K562 (cell line): ENCODE measurements at regions not wholly inside any gene's neighbourhood (a gene's known extent, or its start where the extent isn't known, plus 50 kb on each side); places are given as distances from the start of the nearest gene placed in this dataset.

Experiments
- AFF4 ChIP-seq: sonication (generic); formaldehyde crosslinking; IDR thresholded peaks from 2 replicates; pipeline ENCODE4 v1.8.0; 2023; ENCODE audit warnings: mild to moderate bottlenecking, missing genetic modification reagents
- CLOCK ChIP-seq: fragments of 250-450 bp; sonication (Bioruptor Pico); IDR thresholded peaks from 2 replicates; pipeline ENCODE4 v1.4.0; 2020; ENCODE audit warnings: mild to moderate bottlenecking, moderate library complexity, borderline replicate concordance
- HDAC2 ChIP-seq: fragments of 450-650 bp; IDR thresholded peaks from 2 replicates; pipeline ENCODE4 v1.6.1; 2016; ENCODE audit warnings: mild to moderate bottlenecking
- KHSRP ChIP-seq: fragments of 450-650 bp; IDR thresholded peaks from 2 replicates; pipeline ENCODE4 v1.6.1; 2017
- POLR2AphosphoS5 ChIP-seq: IDR thresholded peaks from 2 replicates; pipeline ENCODE4 v1.6.1; 2011; ENCODE audit warnings: mild to moderate bottlenecking, low read depth, low read length, moderate library complexity; ENCODE audit not compliant: control insufficient read depth, insufficient read depth
- RBM22 ChIP-seq: fragments of 200-400 bp; formaldehyde crosslinking; IDR thresholded peaks from 2 replicates; pipeline ENCODE4 v1.6.1; 2018; ENCODE audit warnings: low read length, low read depth; ENCODE audit not compliant: poor library complexity, severe bottlenecking
- REST ChIP-seq, 2 experiments: fragments of 450-650 bp; formaldehyde crosslinking in 1 of 2; IDR thresholded peaks; 2 replicates each; pipeline versions ENCODE4 v1.4.0 to v1.6.1; 2014 to 2020; ENCODE audit warnings: mild to moderate bottlenecking in 2 of 2, borderline replicate concordance in 1 of 2, low read depth in 1 of 2
- SNIP1 ChIP-seq: fragments of 450-650 bp; IDR thresholded peaks from 2 replicates; pipeline ENCODE4 v1.7.1; 2017; ENCODE audit warnings: low read depth, mild to moderate bottlenecking
- TAF7 ChIP-seq: fragments of 450-650 bp; IDR thresholded peaks from 2 replicates; pipeline ENCODE4 v1.6.1; 2016; ENCODE audit warnings: missing genetic modification characterization, missing compliant biosample characterization
- ZNF699 ChIP-seq: fragments of 250-450 bp; sonication (Bioruptor Pico); IDR thresholded peaks from 2 replicates; pipeline ENCODE4 v1.8.0; 2021; ENCODE audit warnings: mild to moderate bottlenecking, moderate library complexity; ENCODE audit not compliant: insufficient replicate concordance

GRCh38 chr16:31713071-31713944 lies 160.3 kb upstream of the ZNF267 start (continued):
- TF ChIP-seq ZNF699, result no peak
- no peak for TF ChIP-seq CLOCK (CRISPR knock-in tag)
- TF ChIP-seq AFF4 (CRISPR knock-in tag), result 0 out of 2 replicates have a peak, but pooled peaks have one; percentile 76
- peak; percentile 93 for TF ChIP-seq POLR2AphosphoS5
- no peak for TF ChIP-seq REST (IDR thresholded peaks at IDR 0.05; ENCODE audit: borderline replicate concordance)
- TF ChIP-seq REST (CRISPR knock-in tag; IDR thresholded peaks at IDR 0.05; ENCODE audit: low read depth), result no peak; the same call in 1 of the 2 replicates
- TF ChIP-seq SNIP1, result no peak
- TF ChIP-seq RBM22, result peak; percentile 85
- TF ChIP-seq TAF7 (tag), result peak; percentile 94
- no peak for TF ChIP-seq KHSRP
- no peak for TF ChIP-seq HDAC2
